ENCODE measurements at regions not wholly inside any gene's neighbourhood (a gene's known extent, or its start where the extent isn't known, plus 50 kb on each side); places are given as distances from the start of the nearest gene placed in this dataset.

- TF ChIP-seq MTF1 (CRISPR knock-in tag; IDR thresholded peaks at IDR 0.05) (no peak), ZNF746 (CRISPR knock-in tag; IDR thresholded peaks at IDR 0.05) (no peak), ZBTB7B (CRISPR knock-in tag; IDR thresholded peaks at IDR 0.05) (0 out of 2 replicates have a peak, but pooled peaks have one; percentile 6), CTCF (CRISPR knock-in tag; IDR thresholded peaks at IDR 0.05) (no peak), ZSCAN21 (CRISPR knock-in tag; IDR thresholded peaks at IDR 0.05; ENCODE audit: borderline replicate concordance) (no peak), ARID3A (IDR thresholded peaks at IDR 0.05; ENCODE audit: low read depth, low read length) (no peak), TFDP2 (CRISPR knock-in tag; IDR thresholded peaks at IDR 0.05) (no peak), RARG (CRISPR knock-in tag; IDR thresholded peaks at IDR 0.05; ENCODE audit: low read depth) (no peak), ETS1 (CRISPR knock-in tag; IDR thresholded peaks at IDR 0.05) (no peak), ZNF143 (CRISPR knock-in tag; IDR thresholded peaks at IDR 0.05) (no peak), ZNF276 (CRISPR knock-in tag; IDR thresholded peaks at IDR 0.05; ENCODE audit: low read depth) (peak; percentile 99), ETV5 (CRISPR knock-in tag; IDR thresholded peaks at IDR 0.05; ENCODE audit: borderline replicate concordance) (peak; percentile 8; the same call in 1 of the 2 replicates), HDAC1 (CRISPR knock-in tag; IDR thresholded peaks at IDR 0.05) (0 out of 2 replicates have a peak, but pooled peaks have one; percentile 18), SOX6 (IDR thresholded peaks at IDR 0.05) (no peak), SOX6 (CRISPR knock-in tag; IDR thresholded peaks at IDR 0.05) (peak; percentile 65), ZNF451 (CRISPR knock-in tag; IDR thresholded peaks at IDR 0.05) (no peak), PCBP1 (IDR thresholded peaks at IDR 0.05; ENCODE audit: borderline replicate concordance, low read depth, low read length) (no peak), ZNF792 (CRISPR knock-in tag; IDR thresholded peaks at IDR 0.05) (no peak), JARID2 (CRISPR knock-in tag; IDR thresholded peaks at IDR 0.05; ENCODE audit: insufficient replicate concordance) (no peak), ZNF720 (CRISPR knock-in tag; IDR thresholded peaks at IDR 0.05) (no peak), NFE2L1 (CRISPR knock-in tag; IDR thresholded peaks at IDR 0.05; ENCODE audit: borderline replicate concordance) (no peak), HNF4A (CRISPR knock-in tag; IDR thresholded peaks at IDR 0.05) (no peak; the same call in 1 of the 2 replicates), ZNF788 (CRISPR knock-in tag; IDR thresholded peaks at IDR 0.05; ENCODE audit: borderline replicate concordance) (0 out of 2 replicates have a peak, but pooled peaks have one; percentile 24), MAX (IDR thresholded peaks at IDR 0.05) (0 out of 2 replicates have a peak, but pooled peaks have one; percentile 19)
Observed at GRCh38 chr5:68395926-68396511, 180.5 kb downstream of the PIK3R1 start (continued).

All from HepG2 (cell line).